GM18907 (cell line): ENCODE measurements at regions not wholly inside any gene's neighbourhood (a gene's known extent, or its start where the extent isn't known, plus 50 kb on each side); places are given as distances from the start of the nearest gene placed in this dataset.
"Not testable (repeated sequence)": the region's sequence is repeated elsewhere in the genome, so short reads cannot be mapped to it uniquely, and the experiment has no call there.

ENCODE experiments used
- ATAC-seq: cut with Tn5 transposase; IDR thresholded peaks from one replicate; pipeline ENCODE4 v1.9.1; 2021; ENCODE audit warnings: mild to moderate bottlenecking, moderate library complexity; ENCODE audit not compliant: unreplicated experiment

DNA sequence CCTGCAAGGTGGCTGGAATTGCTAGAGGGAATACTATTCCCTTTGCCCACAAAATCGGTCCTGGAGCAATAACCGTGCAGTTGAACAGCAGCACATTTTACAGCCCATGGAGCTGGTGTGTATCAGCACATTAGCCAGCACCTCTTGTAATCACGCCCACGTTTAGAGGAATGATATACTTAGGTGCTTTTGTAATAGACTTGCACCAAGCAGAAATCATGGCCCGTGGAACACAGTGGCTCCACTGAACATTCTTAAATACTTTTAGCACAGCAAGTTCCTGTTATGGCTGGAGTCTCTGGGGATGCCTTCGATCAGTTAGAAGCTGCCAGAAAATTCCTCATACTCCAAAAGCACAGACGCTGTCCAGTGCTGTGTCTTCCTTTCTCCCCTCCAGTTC lies 218.1 kb upstream of the FAM78B start:
- ATAC-seq, result no peak

DNA sequence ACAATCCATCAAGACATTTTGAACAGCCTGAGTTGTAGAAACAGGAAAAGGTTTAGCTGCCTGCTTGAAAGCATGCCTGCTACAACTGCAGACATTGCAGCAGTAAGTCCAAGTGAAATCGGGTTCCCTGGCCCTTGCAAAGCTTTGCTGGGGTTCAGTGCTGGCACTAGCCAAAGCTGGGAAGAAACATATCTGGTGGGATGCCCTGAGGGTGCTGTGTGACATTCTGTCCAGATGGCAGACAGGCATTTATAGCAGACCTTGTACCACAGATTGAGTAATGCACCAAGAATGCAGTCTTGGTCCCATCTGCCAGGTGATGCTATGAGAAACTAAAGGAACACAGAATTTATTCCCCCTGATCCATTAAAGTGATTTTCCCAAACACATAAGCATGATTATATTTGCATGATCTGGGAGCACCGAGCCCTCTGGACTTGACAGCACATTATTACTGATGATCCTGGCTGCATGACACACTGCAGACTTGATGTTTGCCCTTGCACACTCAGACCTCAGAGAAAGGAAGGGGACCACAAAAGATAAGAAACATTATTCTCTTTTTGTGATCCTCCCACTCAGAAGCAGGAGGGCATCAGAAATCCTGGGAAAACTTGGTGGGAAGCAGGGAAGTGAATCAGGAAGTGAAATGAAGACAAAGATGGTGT lies 223.7 kb upstream of the FAM78B start:
- no peak for ATAC-seq

DNA sequence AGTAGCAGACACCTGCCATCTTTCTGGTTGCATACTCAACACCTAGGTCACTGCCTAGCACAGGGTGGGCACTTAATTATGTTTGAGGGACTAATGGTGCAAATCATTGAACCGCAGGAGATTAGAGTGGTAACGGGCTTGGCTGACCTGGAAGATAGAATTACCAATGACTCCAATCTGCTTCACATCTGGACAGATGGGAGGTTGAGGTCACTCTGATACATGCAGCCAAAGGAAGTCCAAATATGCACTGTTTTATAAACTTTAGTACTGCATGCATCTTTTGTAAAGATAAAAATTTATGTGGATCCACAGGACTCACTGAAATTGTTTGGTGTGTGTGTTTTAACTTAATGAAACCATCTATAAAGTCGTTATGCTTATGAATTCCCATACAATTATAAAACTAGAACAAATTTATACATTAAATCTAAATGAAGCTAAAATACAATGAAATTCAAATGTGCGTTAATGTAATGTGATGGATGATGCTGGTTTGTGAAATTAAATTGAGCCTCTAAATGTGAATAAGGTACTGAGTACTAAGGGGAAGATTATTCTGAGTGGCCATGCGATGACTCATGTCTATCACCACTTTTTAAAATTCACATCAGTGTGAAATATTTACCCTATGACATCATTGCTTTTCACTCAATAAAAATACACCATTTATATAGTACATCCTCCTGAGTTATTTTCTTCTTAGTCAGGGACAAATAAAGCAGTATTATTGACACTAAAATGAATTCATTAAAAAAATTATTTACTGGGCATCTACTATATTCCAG lies 224.7 kb upstream of the FAM78B start:
- no peak for ATAC-seq

DNA sequence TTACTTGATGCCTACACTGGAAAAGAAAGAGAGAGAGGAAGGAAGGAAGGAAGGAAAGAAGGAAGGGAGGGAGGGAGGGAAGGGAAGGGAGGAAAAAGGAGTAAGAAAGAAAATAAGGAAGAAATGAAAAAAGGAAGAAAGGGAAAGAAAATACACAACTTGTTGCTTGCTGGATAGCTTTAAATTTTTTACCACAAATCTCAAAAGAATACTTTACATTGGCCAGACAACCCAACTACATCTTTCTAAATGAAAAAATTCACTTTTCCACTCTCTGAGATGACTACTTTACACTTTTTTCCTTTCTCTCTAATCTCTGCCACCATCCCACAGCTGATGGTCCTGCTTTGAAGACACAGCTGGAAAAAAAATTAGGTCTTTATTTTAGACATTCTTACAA lies 228.9 kb upstream of the FAM78B start:
- ATAC-seq, result no peak

DNA sequence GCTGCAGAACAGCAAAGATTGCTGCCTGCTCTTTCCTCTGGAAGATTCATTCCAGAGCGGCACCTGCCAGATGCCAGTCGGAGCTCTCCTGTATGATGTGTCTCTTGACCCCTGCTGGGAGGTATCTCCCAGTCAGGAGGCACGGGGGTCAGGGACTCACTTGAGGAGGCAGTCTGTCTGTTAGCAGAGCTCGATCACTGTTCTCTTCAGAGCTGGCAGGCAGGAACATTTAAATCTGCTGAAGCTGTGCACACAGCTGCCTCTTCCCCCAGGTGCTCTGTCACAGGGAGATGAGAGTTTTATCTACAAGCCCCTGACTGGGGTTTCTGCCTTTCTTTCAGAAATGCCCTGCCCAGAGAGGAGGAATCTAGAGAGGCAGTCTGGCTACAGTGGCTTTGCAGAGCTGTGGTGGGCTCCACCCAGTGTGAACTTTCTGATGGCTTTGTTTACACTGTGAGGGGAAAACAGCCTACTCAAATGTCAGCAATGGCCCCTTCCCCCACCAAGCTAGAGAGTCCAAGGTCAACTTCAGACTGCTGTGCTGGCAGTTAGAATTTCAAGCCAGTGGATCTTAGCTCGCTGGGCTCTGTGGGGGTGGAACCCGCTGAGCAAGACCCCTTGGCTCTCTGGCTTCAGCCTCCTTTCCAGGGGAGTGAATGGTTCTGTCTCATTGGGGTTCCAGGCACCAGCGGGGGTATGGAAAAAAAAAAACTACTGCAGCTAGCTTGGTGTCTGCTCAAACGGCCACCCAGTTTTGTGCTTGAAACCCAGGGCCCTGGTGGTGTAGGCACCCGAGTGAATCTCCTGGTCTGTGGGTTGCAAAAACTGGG lies 242.7 kb upstream of the FAM78B start:
- not testable (repeated sequence) for ATAC-seq

DNA sequence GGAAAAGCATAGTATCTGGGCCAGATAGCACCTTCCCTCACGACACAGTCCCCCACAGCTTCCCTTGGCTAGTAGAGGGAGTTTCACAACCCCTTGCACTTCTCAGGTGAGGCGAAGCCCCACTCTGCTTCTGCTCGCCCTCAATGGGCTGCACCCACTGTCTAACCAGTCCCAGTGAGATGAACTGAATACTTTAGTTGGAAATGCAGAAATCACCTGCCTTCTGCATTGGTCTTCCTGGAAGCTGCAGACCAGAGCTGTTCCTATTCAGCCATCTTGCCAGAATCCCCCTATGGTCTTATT lies 243.2 kb upstream of the FAM78B start:
- no peak for ATAC-seq

DNA sequence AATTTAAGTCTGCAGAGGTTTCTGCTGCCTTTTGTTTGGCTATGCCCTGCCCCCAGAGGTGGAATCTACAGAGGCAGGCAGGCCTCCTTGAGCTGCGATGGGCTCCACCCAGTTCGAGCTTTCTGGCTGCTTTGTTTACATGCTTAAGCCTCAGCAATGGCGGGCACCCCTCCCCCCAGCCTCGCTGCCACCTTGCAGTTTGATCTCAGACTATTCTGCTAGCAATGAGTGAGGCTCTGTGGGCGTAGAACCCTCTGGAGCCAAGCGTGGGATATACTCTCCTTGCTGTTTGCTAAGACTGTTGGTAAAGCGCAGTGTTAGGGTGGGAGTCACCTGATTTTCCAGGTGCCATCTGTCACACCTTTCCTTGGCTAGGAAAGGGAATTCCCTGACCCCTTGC lies 250.0 kb upstream of the FAM78B start:
- not testable (repeated sequence) for ATAC-seq

DNA sequence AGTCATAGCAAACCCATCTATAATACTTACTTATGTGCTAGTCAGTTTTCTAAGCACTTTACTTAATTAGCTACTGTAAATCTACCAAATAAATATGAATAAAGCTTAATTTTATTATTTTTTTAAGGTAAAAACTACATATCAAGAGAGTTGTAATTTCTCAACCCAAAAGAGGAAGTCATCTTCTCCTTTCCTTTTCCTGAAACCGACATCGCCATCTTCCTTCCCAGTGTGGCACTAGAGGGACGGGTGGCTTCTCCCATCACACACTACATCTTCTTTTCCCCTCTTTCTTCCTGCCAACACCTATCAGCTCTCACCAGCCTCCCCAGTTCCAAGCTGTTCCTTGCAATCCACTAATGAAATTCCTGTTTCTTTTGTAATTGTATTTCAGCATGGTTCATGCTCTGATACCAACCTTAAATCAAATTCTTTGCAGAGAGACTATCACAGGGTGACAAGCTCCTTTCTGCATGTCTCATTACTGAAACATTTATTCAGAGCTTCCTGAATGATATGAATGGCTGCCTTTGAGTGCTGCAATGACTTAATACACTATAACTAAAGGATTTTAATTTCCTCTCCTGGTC lies 251.6 kb upstream of the FAM78B start:
- no peak for ATAC-seq

DNA sequence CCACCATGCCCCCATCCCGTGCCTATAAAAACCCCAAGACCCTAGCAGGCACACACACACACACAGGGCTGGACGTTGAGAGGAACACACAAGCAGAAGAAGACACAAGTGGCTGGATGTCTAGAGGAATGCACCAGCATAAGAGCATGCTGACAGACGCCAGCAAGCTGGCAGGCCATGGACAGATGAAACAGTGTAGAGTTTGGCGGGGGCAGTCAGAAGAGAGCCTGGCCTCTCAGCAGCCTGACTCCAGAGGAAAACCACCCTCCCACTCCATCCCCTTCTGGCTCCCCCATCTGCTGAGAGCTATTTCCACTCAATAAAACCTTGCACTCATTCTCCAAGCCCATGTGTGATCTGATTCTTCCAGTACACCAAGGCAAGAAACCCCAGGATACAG lies 255.8 kb upstream of the FAM78B start:
- ATAC-seq, result not testable (repeated sequence)

DNA sequence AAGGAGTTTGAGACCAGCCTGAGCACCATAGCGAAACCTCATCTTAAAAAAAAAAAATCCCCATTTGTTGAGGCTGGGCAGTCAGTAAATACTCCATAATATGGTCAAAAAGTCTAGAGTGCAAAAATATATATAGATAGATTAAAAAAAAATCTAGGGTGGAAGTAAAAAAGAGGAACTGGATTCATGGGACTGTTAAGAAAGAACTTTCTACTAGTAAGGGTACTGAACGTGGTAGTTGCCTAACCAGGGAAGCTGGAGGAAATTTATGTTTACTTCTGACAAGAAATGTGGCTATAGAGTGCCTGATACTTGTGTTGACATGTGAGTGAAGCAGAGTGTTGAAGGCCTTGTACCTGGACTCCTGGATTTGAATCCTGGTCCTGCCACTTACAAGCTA lies 265.9 kb upstream of the FAM78B start:
- ATAC-seq, result no peak

DNA sequence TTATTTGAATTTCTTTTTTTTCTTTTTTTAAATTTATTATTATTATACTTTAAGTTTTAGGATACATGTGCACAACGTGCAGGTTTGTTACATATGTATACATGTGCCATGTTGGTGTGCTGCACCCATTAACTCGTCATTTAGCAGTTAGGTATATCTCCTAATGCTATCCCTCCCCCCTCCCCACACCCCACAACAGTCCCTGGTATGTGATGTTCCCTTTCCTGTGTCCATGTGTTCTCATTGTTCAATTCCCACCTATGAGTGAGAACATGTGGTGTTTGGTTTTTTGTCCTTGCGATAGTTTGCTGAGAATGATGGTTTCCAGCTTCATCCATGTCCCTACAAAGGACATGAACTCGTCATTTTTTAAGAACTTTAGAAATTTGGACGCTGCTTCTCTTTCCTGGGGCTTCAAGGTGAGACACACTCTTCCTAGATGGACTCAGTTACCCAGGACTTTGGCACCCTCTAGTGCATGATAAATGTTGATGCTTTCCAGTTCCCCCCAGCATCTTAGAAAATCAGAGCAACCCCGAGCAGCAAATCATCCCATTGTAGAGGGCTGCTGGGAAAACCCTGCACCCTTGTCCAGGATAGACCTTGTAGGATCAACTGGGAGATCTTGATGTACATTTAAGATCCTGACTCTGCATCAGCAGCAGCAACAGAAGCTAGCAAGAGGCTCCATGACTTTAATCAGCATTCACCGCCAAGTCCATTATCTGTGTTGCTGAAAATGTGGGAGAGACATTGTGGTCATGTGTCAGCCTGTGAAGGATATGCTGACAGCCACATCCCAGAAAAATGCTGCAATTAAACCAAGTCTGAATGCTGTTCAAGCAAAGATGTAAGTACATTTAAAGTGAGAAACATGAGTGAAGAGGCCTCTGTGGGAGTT lies 266.9 kb upstream of the FAM78B start:
- ATAC-seq, result peak; percentile 77

DNA sequence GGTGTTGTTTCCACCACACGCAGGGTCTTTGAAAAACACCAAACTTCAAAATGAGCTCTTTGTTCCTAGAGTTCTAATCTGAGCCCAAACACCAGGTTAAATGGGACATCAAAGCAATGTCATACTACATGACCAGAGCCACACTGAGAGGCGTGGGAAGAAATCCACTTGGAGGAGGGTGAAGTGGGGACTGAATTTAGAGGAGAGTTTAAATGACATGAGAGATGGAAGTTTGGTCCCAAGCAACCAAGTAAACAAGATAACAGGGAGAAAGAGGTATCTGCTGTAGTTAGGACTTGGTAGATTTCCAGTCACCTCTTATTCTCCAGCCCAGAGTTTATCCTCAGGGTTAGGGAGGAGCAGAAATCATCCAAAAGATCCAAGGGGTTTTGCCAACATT lies 290.9 kb upstream of the FAM78B start:
- no peak for ATAC-seq

DNA sequence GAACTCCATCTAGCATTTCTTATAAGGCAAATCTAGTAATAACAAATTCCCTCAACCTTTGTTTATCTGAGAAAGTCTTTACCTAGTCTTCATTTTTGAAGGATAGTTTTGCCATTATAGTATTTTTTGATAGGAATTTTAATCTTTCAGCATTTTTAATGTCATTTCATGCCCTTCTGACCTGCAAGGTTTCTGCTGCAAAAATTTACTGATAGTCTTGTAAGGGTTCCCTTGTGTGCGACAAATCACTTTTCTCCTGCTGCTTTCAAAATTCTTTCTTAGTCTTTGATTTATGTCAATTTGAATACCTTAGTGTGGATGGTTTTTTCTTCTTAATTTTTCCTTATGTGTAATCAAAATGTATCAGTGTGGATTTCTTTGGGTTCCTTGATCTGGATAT lies 297.5 kb upstream of the FAM78B start:
- no peak for ATAC-seq

DNA sequence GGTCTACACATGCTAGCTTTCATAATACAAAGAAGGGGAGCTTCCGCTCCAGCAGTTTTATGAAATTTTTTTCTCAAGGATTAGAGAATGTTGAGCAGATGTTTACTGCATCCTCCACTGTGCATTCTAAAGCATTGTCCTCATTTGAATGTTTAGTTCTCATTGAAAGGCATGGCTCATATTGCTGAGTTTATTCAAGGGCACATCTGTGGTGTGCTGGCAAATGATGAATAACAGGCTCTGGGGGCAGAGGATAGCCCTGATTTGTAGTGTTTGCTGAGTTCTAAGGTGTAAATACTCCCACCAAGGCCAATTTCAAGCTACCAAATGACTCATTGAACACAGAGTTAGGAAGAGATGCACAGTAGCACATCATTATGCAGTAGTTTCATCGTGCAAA lies 303.2 kb upstream of the FAM78B start:
- no peak for ATAC-seq

DNA sequence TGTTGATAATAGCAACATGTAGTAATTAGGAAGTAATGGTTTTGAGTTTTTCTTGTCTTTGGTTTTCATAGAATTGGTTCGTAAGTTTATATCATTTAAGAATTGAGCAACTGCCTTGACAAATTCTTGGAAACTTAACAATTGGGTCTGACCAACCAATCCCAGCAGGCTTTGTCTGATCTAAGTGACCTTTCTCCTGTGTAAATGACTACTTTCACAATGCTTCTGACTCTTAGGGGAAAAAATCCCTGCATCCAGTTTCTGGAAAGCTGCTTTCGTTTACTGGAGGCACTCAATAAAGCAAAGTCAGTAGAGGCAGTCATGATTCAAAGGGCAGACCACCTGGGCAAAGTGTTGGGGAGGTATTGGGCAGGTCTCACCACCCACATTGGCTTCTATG lies 303.6 kb upstream of the FAM78B start:
- ATAC-seq, result no peak

DNA sequence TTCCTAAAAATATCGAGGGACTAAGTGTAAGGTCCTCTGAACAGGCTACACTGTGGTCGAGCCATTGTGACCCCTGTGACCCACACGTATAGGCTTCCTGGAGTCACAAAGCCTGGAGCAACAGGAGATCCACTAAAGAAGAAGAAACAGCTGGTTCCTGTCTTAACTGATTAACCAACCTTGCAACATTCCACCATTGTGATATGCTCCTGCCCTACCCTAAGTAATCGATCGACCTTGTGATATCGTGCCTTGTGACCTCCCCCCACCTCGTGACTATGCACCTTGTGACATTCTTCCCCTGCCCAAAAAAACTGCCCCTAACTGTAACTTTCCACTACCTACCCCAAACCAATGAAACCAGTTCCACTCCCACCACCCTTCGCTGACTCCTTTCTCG lies 304.6 kb upstream of the FAM78B start:
- ATAC-seq, result no peak

DNA sequence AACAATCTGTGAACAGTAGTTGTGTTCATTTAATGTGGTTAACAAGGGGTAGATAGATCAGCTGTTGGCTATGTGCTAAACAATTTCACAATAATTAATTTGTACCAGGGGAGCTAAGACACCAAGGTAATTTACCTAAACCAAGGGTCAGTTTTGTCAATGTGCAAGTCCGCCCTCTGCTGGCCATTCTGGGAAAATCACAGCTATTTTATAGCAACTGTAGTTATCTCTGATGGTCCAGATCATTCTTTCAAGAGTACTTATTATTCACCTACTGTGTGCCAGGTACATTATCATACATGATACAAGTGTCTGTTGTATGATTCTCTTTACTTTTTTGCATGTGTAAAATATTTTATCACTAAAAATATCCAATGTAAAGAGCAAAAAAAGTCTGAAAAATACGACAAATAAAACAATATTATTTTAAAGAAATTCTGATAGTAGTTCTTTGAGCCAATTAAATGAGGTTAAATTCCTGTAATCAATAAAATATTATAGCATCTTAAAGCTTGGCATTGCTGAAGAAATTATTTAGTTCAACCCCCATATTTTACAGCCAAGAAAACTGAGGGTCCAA lies 312.3 kb upstream of the FAM78B start:
- ATAC-seq, result peak; percentile 76

DNA sequence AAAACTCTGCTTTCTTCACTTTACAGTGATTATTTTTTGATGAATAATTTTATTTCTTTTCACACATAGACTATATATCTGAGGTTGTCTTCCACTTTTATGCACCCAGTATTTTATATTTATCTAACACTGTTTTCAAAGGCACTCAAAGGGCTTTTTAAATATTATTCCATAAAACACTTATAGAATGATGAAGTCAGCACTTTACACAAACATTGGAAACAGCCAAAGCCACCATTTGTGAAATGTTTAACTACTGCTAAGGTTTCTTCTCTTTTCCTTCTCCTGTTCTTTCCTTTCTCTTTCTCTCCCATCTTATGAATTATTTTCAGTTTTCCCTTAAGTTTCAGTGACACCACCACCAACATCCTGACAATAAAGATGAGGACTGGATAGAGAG lies 317.7 kb upstream of the FAM78B start:
- ATAC-seq, result no peak

DNA sequence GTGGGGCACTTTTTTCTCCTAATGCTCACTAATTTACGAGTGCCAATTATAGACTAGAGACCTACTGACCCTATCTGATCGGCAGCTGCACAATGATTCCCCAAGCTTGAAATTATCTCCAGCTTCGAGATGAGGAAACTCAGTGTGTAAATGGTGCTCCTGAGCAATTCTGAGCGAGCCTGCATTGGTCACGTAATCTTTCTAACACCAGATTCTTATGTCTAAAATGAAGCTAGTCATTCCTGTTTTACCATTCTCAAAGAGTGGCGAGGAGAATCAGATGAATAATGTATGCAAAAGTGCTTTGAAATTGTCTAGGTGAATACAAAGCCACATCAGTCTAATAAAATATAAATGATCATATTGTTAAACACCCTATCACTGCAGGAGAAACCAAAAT lies 318.1 kb upstream of the FAM78B start:
- no peak for ATAC-seq

DNA sequence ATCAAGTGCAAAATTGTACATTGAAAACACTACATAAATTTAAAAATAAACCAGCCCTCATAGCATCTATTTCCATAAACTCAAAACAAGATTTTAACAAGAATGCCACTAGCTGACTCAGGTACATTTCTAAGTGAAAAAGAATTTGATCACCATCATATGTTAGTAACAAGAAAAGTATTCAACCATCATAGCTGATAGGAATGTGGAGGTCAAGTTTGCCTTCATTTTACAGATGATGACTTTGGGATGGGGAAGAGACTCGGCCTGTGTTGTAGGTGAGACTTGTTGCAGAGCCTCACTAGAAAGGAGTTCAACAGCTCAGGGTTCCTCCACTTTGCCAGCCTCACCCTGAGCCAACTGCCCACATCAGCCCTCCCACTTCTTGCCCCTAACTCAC lies 318.8 kb upstream of the FAM78B start:
- no peak for ATAC-seq
